22Rv1 (cell line): ENCODE measurements at regions not wholly inside any gene's neighbourhood (a gene's known extent, or its start where the extent isn't known, plus 50 kb on each side); places are given as distances from the start of the nearest gene placed in this dataset.

Source experiments
- ZFX ChIP-seq: fragments of 450-650 bp; IDR thresholded peaks from 2 replicates; pipeline ENCODE4 v1.6.1; 2017; ENCODE audit warnings: antibody characterized with exemption, borderline replicate concordance
- TF ChIP-seq, protein P1 (sequence below): fragments of 450-650 bp; IDR thresholded peaks from 2 replicates; pipeline ENCODE4 v1.5.1; 2017; ENCODE audit warnings: mild to moderate bottlenecking

DNA sequence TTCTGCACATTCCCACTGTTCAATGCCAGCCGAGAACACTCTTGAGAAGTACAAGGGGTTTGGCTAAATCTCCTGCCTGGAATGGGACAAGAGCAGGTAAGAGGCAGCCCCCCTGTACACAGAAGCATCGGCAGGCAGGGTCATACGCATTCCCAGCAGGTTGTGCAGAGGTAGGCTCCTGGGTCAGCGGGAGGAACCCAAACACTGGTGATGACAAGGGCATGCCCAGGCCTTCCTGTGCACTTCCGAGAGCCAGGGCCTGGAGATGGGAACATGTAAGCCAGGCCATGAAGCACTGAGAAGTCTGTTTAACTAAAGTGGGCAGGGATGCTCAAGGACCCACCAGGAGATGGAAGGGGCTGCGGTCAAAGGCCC lies 130.3 kb upstream of the CHST15 start:
- TF ChIP-seq, protein P1, sequence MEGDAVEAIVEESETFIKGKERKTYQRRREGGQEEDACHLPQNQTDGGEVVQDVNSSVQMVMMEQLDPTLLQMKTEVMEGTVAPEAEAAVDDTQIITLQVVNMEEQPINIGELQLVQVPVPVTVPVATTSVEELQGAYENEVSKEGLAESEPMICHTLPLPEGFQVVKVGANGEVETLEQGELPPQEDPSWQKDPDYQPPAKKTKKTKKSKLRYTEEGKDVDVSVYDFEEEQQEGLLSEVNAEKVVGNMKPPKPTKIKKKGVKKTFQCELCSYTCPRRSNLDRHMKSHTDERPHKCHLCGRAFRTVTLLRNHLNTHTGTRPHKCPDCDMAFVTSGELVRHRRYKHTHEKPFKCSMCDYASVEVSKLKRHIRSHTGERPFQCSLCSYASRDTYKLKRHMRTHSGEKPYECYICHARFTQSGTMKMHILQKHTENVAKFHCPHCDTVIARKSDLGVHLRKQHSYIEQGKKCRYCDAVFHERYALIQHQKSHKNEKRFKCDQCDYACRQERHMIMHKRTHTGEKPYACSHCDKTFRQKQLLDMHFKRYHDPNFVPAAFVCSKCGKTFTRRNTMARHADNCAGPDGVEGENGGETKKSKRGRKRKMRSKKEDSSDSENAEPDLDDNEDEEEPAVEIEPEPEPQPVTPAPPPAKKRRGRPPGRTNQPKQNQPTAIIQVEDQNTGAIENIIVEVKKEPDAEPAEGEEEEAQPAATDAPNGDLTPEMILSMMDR, result no peak
- TF ChIP-seq ZFX, result no peak
